Glomerular endothelial cell (primary cell): ENCODE measurements at regions not wholly inside any gene's neighbourhood (a gene's known extent, or its start where the extent isn't known, plus 50 kb on each side); places are given as distances from the start of the nearest gene placed in this dataset.

Experiments used
- DNase-seq: peaks from one replicate; pipeline ENCODE4 v3.0.0-alpha.2; 2011; ENCODE audit warnings: low read depth, low spot score; ENCODE audit errors: extremely low read depth

- no peak for DNase-seq
Measured at GRCh38 chr13:34401696-34402095, 540.4 kb upstream of the NBEA start.

DNA sequence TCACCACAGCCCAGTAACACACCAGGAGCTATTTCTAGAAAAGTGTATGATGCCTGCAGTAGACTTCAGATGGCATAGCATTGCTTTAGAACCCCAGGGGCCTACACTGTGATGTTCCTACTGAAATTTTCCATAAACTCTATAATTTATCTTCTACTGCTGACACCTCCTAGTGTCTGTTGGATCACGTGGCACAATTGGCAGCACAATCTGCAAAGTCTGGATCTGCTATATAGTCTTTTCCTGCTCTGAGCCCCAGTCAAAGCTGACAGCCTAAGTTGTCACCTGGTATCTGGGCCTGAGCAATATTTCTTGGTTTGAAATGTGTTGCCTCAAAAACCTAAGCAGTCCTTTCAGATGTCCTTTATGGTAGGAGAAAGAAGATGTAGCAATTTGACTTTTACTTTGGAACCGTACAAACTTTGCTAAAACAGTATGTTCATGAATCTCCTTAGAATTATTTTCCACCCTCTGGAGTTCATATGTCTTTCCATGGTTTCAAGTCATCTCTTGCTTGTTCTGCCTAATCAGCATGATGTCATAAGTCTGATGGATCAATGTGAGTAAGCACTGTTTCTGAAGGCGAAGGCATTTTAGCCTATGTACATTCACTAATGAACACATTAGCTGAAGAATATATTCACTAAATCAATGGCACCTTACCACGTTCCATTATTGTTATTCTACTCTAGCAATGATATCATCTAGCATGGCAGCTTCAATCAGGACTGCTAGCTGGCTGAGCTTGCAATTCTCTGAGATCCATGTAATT, 536.5 kb upstream of the NBEA start:
- DNase-seq = no peak

DNA sequence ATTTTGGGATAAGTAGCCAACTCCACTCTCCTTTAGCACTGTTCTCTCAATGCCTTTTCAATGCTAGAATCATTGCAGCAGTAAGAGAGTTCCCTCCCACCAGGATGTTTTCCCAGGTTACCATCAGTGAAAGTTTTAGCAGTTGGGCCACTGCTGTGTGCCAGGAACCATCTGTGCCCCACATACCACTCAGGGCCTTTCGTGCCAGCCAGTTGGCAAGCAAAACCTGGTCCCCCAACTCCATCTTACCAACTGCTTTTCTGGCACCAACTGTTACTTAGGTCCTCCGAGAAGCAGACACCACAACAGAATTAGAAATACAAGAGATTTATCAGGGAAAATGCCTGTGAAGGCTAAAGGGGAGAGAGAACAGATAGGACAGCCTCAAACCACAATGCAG, 533.4 kb upstream of the NBEA start:
- no peak for DNase-seq

DNA sequence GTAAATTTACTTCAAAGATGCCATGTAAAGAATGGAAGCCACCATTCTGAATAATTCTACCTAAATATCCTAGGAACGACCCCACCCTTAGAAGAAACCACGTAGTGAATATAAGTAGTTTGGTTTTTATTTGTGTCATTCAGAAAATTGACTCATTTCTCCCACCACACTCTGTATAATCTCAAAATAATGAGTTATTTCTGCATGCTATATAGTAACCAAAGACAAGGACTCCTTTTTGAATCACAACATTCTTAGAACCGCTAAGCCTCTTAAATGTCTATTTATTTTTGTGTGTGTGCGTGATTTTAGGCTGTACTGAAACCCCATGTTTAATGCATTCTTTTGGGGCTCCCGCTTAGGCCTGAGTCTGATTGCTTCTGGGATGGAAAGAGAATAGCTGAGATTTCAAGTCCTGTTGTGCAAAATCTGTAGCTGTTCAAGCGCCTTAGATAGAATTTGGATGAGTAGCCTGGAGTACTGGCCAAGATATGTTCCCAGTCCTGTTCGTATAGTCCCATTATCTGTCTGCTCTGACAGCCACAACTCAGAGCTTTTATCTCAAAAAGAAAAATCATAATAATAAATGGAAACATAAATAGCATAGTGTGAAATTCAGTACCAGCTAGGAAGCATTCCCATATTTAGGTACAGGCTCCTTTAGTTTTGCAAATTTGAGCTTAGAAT, 532.4 kb upstream of the NBEA start:
- no peak for DNase-seq

DNA sequence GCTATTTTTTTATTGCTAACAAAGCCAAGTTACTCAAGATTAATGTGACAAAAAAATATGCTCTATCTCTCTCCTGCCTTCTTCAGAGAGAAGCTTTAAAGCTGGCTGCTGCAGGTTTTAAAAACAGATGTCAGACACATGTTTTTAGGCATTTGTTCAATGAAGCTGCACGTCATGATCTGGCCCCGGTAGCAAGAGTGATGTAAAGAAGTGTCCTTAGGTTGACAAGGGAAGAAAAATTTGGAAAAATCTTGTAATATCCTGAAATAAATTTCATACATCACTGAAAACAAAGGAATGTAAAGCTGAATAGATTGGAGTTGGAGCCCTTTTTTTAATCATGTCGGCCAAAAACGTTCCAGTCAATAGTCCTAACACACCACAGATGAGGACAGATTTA, 531.4 kb upstream of the NBEA start:
- no peak for DNase-seq

- DNase-seq = no peak
Measured at GRCh38 chr13:34411177-34411576, 530.9 kb upstream of the NBEA start.

GRCh38 chr13:34411894-34412293, 530.2 kb upstream of the NBEA start:
- DNase-seq = no peak

GRCh38 chr13:34412295-34412694, 529.8 kb upstream of the NBEA start:
- DNase-seq = no peak

GRCh38 chr13:34412817-34413375, 529.2 kb upstream of the NBEA start:
- DNase-seq = no peak

DNA sequence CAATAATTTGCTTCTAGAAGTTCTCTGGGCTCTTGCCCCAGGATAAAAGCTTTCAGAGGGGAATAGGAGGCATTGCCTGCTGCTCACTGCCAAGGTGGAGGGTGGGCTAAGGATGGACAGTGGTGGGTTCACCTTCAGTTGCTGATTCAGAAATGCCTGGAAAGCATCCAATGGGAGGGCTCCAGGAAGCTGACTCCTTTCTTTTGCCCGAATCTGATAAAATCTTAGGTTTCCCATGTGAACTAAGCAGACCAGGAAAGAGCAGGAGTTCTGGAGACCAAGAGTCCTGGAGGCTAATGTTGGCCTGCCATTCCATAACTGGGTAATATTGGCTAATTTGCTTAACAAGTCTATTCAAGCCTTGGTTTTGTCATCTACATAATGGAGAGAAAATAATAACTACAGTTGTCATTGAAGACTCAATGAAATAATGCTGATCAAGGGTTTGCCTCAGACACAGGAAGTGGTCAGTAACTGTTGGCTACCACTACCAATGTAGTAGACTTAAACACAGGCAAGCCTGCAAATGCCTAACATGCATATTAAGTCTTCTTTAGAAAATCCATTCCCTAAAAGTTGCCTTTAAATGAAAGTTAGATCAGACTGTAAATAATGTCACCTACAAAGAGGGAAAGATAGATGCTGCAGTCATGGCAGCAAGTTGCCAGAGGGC, 528.4 kb upstream of the NBEA start:
- DNase-seq = no peak

DNA sequence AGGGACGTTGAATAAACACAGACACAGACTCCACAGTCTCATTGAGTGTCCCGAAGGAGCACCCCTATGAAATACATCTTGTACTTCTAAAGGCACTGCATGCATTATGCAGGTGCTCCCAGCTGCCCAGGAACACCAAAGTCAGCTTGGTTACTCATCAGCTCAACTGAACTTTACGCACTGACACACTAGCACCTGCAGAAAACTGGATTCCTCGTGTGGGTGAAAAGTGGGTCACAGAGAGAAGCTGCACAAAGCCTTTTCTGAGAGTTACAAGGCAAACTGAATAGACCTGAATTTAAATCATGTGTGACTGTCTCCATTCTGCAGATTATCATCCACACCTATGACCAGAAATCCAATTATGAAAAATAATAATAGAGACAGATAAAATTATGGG, 527.5 kb upstream of the NBEA start:
- no peak for DNase-seq

GRCh38 chr13:34416971-34417380, 525.1 kb upstream of the NBEA start:
- no peak for DNase-seq

GRCh38 chr13:34417896-34418295, 524.2 kb upstream of the NBEA start:
- DNase-seq = no peak

DNA sequence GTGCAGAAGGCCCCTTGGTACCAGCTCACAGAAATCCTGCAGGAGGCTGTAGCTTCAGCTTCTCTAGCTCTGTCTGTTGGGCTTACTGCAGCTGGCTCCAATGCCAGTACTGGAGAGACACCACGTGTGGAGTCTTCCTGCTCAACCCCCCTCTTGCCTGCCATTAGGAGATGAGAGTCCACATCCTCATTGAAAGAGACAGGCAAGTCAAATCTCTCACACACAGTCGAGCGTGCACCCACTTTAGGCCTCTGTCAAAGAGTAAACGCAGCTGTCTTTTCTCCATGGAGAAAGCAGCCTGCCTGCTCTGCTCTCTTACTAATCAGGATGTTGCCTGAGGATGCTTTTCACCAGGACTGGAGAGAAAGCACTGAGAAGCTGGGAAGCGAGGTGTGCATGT, 523.0 kb upstream of the NBEA start:
- DNase-seq = no peak

DNA sequence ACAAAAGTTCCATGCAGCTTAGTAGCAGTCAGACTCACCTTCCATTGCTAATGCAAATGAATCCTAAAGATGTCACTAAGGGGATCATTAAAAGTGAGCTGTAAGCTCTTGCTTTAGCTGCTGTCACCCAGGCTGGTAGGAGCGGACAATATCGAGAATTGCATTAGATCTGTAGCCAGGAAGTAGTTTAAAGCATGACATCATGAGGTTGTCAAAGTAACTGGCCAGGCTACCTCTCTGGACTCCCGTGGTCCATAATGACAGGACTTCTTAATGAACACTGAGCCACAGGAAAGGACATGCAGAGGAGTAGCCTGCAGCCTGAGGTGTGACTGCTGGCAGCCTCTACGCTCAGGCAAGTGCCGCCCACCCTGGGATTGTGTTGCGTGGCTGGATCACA, 522.3 kb upstream of the NBEA start:
- DNase-seq = no peak

DNA sequence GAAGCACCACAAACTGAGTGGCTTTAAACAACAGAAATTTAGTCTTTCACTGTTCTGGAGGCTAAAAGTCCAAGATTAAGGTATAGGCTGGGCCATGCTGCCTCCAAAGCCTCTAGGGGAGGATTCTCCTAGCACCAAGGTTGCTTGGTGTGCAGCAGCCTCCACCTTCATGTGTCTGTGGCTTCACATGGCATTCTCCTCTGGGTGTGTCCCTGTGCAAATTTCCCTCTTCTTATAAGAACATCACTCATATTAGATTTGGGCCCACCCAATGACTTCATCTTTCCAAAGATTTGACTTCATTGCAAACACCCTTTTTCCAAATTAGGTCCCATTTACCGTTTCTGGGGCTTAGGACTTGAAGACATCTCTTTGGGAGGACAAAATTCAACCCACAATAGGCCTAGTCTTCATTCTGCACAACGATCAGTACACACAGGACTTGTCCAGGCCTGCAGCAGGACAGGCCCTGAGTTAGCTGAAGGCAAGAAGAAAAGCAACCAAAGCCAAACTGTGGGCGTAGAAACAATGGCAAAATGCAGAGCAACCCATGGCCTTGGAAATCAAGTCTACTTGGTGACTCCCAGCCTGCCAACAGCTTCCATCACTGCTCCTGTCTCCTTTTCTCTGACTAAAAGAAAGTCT, 521.2 kb upstream of the NBEA start:
- DNase-seq = no peak

DNA sequence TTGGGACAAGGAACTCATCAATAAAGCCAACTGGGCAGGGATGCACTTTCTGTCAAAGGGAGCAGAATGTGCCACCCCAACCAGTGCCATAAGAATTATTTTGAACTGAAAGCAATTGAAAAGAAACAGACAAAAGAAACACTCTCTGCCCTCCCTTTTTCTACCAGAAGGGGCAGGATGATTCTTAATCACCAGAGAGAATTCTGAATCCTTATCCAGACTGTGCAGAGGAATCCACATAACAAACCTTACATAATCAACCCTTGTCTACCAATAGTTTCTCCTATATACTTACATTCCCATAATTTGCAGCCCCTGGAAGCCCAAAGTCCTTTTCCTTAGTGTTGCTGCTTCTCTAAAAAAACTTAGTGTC, 520.7 kb upstream of the NBEA start:
- no peak for DNase-seq

- DNase-seq = no peak
Measured at GRCh38 chr13:34421858-34422475, 520.1 kb upstream of the NBEA start.

DNA sequence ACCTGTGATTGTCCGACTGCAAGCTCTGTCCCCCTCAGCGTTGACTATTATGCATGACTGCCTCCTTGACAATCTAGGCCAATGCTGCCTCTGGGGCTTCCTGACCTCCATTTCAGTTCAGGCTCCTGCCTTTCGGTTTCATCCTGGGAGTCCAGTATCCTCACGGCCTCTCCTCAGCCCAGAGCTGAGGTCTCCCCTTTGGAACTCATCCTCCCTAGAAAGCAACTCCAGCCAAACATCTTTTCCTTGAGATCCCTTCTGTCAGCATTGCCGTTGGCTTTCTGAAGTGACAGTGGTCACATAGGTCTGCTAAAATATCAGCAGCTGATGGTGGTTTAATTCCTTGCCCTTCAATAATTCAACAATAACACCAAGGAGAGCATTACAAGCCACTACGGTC, 519.1 kb upstream of the NBEA start:
- no peak for DNase-seq

- no peak for DNase-seq
Measured at GRCh38 chr13:34425327-34425949, 516.6 kb upstream of the NBEA start.
